ENCODE measurements at regions not wholly inside any gene's neighbourhood (a gene's known extent, or its start where the extent isn't known, plus 50 kb on each side); places are given as distances from the start of the nearest gene placed in this dataset.

DNA sequence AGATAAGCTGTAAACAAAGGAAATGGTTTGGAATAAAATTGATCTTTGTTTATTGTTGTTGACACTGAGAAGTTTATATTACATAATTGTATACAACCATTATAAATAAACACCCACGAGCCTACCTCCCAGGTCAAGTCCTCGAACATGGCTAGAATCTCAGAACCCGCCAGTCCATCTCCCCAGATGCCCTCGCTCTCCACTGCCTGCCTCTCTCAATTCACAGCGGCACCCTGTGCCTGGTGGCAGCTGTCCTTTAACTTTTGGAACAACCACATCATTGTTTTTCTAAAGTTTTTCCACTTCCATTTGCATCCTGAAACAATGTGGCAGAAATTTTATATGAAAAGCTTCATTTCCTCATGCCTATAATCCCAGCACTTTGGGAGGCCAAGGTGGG is 52.2 kb upstream of the OTOS start:
- TF ChIP-seq POLR2A (IDR thresholded peaks at IDR 0.05), result no peak
- TF ChIP-seq CTCF (IDR thresholded peaks at IDR 0.05), result no peak
